ENCODE measurements at regions not wholly inside any gene's neighbourhood (a gene's known extent, or its start where the extent isn't known, plus 50 kb on each side); places are given as distances from the start of the nearest gene placed in this dataset.
A peak's percentile ranks its signal among the peaks of the same experiment; 100 is the strongest.

DNA sequence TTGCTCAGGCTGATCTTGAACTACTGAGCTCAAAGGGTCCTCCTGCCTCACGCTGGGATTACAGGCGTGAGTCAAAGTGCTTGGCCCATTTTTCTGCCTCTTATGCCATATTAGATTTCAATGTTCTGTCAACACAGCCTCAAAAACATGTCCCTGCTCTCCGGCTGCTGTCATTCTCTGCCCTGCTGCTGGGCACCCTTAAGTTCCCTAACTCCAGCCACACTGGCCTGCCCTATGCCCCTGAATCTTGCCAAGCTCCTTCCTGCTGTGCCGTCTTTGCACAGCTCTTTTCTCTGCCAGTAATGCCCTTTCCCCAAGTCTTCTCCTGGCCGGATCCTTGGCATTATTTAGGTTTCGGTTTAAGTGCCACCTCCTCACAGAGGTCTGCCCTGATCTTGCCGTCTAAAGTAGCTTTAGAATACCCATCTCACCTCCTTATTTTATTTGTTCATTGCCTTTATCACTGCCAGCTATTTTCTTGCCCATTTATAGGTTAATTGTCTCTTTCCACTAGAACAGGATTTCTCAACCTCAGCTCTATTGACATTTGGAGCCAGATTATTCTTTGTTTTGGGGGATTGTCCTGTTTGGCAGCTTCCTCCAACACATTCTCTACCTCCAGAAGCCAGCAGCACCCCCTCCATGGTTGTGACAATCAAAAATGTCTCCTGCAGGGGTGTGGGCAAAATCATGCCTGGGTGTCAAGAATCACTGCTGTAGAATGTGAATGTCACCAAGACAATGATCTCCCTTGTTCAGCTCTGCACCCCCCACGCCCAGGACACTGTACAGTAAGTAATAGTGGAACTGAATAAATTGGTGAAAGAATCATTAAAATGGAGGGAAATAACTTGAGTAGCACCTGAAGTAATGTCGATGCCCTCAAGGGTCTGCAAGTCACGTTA is 168.2 kb downstream of the CYLD start:
- DNase-seq = no peak

GRCh38 chr16:50908468-50908867 is 166.6 kb downstream of the CYLD start:
- no peak for DNase-seq

- no peak for DNase-seq
Observed at GRCh38 chr16:50906454-50906853, 164.6 kb downstream of the CYLD start.

GRCh38 chr16:50902457-50902856 is 160.6 kb downstream of the CYLD start:
- DNase-seq = no peak

DNA sequence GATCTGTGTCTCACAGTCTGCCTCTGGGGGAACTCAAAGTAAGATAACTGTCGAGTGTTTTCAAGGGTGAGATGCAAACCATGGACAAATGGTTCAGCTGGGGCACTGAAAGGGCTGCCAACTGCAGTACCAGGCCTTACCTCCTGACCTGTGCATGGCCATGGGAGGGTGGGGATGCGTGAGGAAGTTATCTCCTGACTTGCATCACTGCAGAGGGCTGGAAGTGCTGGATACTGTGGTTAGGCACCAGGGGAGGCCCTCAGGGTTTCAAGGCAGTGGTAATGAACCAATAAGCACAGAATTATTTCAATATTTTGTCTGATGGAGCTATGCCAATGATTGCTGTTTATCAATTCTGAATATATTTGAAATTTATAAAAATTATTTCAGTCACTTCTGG is 159.2 kb downstream of the CYLD start:
- no peak for DNase-seq

DNA sequence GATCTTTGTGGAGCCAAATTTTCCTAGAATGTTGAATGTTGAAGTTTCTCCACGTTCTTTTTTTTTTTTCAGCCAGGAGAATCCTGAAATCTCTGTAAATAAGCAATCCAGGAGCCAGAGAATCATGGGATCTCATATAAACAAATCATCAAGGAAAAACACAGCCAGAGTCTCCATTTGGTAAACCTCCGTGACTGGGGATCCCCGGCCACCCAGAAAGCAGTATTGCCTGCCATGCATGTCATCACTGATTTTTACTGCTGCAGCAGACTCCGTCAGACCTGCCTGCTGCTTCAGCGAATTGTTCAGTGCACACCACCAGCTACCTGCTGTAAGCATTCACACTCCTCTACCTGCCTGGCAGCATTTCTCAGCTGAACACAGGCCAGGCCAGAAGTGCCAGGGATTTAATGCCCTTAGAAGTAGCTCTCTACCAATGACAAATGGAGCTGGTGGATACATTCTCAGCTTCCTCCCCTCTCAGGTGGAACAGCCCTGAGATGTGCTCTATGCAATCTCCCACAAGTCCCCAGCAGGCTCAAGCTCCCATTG is 158.6 kb downstream of the CYLD start:
- no peak for DNase-seq

- no peak for DNase-seq
Observed at GRCh38 chr16:50899951-50900350, 158.1 kb downstream of the CYLD start.

DNA sequence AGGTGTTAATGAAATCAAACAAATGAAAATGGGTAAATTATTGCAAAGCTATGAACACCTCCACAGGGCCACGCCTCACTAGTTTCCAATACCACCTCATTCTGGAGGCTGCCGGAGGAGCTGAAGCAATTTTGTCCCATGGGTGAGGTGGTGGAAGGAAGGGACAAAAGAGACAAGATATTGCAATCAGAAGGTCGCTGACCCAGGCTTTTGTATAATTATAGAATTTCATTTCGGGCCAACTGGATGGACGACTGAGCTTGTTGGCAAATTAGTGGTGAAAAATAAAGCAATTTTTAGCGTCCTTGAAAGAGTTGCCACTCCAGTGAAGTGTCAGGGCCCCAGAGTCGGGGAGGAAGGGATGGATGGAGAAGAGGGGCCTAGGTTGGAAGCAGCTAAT is 147.9 kb downstream of the CYLD start:
- no peak for DNase-seq

DNA sequence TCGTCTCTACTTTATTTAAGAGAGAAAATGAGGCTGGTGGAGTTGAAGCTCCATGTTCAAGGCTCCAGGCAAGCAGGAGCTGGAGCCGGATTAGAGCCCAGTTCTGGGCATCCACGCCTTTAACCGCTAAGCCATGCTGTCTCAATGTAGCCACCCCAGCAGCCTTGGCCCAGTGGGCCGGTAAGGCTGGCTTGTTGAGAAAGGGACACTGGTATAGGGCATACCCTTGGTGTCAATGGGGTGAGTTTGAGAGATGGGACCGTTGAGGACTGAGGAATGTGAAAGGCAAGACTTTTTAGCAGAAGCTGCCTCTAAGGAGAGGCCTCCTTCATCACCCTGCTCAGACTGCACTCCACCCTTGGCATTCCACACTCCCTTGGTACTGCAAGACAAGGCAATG is 147.4 kb downstream of the CYLD start:
- no peak for DNase-seq

GRCh38 chr16:50888486-50889261 is 146.8 kb downstream of the CYLD start:
- DNase-seq = no peak

DNA sequence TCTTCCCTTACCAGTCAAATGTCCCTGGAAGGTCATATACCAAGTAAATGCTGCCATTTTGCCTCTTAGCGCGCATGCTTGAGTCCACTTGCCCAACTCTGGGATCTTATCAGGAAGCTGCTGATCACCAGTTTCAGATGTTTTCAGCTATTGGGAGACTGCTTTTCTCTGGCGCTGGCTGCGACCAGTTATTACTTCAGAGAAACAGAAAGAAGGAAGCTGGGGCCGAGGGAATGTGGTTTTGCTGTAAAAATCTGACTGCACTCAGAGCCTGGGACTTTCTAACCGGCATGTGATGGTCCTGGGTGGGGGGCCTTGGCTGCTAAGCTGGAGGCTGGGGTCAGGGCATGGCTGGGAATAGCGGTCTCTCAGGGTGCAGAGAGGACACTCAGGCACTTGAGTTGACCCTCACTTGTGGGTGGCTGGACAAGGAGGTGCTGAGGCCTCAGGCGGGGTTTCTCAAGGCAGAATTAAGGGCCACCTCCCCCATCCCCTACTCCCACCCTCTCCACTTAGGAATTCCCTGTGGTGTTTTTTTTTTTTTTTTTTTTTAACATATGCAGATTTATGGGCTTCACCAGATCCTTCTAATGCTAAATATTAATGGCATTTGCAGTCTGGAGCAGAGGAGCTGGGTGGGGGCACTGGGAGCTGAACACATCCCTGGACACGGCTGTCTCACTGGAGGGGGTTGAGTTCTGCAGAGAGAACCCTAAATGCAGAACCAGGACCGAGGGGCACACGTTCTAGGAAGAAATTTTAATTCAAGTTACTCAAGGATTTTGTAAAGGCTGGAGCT is 145.8 kb downstream of the CYLD start:
- DNase-seq = no peak

DNA sequence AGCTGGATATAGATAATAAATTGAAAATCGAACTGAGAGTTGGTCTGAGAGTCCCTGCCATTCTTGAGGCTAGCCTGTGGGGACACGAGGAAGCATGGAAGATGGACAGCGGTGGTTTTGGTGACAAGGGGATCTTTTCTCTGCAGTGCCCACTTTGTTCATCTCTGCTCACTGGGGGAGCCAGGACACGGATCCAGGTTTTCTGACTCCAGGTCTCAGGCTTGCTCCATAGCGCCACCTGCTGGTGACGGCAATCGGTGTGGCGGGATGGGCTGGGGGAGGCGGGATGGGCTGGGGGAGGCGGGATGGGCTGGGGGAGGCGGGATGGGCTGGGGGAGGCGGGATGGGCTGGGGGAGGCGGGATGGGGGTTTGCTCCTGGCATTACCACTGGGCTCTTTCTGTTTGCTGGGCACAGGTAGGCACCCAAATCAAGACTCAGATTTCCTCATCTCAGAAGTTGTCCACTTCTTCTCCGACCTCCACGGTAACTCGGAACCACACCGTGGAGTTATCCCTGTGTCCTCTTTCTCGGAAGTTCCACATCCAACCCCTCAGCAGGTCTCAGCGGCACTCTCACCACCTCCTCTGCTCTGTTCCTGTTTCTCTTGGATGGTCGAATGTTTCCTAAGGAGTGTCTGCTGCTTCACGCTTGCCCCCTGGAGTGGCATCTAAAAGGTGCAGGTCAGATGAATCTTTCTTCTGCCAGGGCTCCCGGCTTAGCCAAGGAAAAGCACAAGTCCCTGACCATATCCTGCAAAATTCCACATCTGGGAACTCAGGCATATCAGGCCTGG is 142.4 kb downstream of the CYLD start:
- peak; percentile 21 for DNase-seq

DNA sequence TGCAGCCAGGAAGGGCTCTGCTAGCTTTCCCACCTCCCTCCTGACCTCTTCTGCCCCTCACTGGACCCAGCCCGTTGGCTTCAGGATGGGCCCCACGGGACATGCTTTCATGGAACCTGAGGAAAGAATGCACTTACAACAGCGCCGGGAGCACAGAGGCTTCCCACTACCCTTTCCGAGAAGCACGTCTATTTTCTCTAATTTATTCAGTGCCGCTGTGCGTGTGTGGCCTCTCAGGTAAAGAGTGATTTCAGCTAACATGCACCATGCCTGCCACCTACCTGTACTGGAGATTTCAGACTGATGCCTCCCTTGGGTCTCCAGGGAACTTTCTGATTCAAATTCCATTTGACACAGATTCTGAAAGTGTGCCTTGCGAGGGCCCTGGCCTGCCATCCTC is 140.1 kb downstream of the CYLD start:
- no peak for DNase-seq

- DNase-seq = peak; percentile 98
Observed at GRCh38 chr16:50881331-50881830, 139.5 kb downstream of the CYLD start.

GRCh38 chr16:50880926-50881325 is 139.0 kb downstream of the CYLD start:
- DNase-seq = no peak

DNA sequence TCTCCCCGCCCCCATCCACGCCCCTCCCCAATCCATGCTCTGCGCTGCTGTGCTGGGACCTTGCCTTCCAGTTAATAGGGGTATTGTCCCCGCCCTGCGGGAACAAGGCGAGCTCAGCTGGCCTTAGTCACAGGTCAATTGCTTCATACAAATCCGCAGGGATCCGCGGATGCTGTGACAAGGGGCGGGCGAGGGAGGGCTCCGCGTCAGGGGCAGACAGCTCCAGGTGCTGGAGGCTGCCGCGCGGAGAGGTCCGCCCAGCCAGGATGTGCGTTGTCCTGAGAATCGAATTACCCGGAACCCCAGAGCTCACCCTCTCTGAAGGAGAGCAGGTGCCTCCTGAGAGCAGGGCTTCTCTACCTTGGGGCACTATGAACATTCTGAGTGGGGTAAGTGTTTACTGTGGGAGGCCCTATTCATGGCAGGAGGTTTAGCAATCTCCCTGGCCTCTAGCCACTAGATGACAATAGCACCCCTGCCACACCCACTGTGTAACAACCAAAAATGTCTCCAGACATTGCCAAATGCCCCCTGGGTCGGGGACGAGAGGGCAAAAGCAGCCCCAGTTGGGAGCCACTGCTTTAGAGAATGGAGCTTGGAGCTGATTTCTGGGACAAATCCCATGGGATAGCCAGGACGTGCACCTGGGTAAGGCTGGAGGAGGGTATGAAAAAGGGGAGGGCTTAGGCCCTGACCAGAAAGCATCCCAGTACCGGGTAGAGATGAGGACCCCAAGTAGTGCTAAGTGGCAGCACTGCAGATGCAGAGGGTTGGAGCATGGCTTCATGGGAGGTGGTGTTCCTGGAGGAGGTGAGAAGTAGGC is 138.2 kb downstream of the CYLD start:
- no peak for DNase-seq

DNA sequence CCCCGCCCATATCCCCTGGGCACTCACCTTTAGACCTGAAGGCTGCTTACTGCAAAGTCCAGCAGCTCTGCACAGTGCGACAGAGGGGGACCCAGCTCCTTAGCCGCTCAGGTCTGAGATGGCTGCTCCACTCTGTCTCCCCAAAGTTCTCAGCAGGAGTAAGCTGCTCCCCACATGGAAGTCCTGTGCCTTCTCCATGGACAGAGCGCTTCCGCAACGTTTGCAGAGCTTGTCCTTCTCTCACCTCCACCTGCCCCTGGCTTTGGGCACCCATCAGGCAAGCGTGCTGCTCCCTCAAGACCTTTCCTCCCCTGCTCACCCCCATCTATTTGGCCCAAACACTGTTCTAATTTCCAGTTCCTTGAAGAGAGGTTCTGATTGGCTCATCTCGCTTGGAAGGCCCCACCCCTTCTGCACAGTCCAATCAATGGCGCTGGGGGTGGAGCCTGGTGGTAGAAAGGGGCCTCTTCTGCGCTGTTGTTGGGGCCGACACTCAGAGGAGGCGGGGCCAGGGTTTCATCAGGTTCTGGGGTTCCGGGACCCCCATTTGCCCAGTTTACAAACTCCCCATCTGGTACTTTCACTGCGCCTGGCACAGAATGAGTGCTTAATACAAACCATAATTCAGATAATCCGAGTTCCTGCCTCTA is 137.2 kb downstream of the CYLD start:
- DNase-seq = no peak

DNA sequence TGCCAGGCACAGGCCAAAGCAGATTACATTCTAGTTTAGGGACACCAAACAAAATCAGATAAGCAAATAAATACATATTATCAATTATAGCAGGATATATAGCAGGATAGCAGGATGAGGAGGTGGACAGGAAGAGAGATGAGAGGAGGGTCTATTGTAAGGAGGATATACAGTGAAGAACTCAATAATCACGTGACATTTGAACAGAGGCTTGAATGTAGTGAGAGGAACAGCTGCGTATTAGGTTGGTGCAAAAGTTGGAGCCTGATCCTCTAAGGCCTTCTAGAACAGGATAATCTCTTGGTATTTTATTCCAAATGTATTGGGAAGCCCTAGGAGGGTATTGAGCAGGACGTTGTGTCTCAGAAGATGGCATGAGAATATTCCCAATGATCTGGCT is 136.7 kb downstream of the CYLD start:
- no peak for DNase-seq

DNA sequence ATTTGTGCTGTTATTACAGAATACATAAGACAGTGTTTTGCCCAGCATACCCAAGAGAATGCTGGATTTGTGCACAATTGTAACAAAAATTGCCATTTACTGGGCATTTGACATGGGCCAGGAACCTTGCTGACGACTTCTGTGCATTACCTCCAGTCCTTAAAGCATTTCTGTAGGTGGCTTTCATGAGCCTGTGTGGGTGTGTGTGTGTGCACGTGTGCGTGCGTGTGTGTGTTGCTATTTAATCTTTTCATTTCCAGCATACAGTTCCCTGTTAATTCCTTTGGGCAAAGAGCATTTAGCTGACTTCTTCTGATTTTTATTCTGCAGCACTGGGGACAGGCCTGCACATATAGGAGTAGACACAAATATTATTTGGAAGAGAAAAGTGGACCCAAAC is 134.4 kb downstream of the CYLD start:
- no peak for DNase-seq

DNA sequence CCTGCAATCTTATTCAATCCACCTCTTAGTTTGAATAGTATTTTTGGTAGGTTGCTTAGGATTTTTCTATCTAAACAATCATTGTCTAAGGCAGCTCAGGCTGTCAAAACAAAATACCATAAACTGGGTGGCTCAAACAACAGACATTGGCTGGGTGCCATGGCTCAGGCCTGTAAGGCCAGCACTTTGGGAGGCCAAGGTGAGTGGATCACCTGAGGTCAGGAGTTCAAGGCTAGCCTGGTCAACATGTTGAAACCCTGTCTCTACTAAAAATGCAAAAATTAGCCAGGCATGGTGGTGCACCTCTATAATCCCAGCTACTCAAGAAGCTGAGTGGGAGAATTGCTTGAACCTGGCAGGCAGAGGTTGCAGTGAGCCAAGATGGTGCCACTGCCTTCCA is 126.7 kb downstream of the CYLD start:
- no peak for DNase-seq

GRCh38 chr16:50866806-50867205 is 124.9 kb downstream of the CYLD start:
- no peak for DNase-seq

Data from hematopoietic multipotent progenitor cell treated with erythropoietin and hydrocortisone succinate and interleukin-3 and kit ligand, for 8 days (in vitro differentiated cells).